Lower leg skin (tissue), 4 donors: ENCODE measurements at regions not wholly inside any gene's neighbourhood (a gene's known extent, or its start where the extent isn't known, plus 50 kb on each side); places are given as distances from the start of the nearest gene placed in this dataset.

Source experiments
- DNase-seq, 2 donors: peaks; one replicate each; pipeline ENCODE4 v3.0.0-alpha.2; 2019; ENCODE audit warnings: low spot score in 2 of 2
- H3K4me3 ChIP-seq: fragments of 200-600 bp; sonication (generic); 2 replicates; pipeline ENCODE4 v1.5.1; 2017; ENCODE audit warnings: mild to moderate bottlenecking, low read depth; ENCODE audit not compliant: poor library complexity, severe bottlenecking
- CTCF ChIP-seq, 3 donors: fragments of 450-650 bp; IDR thresholded peaks; one replicate each; pipeline ENCODE4 v1.5.1; 2016; ENCODE audit warnings: antibody characterized with exemption in 3 of 3, mild to moderate bottlenecking in 3 of 3, moderate library complexity in 2 of 3
- POLR2A ChIP-seq, 2 donors: fragments of 450-650 bp; IDR thresholded peaks; one replicate each; pipeline ENCODE4 v1.6.1; 2016 to 2017; ENCODE audit warnings: antibody characterized with exemption in 2 of 2, mild to moderate bottlenecking in 1 of 2, moderate library complexity in 1 of 2
- WGBS, 2 donors: methylation state at CpG; one replicate each; pipeline ENCODE4 v1.1.5; 2018; 5-methylcytosine and 5-hydroxymethylcytosine counted together
- intact Hi-C: fragments of 100-400 bp; cut with DNase I; formaldehyde crosslinking; loops from one replicate; pipeline ENCODE4 v1.15.0; 2023; ENCODE audit warnings: low total_unique reads

GRCh38 chr5:118551031-118551430 is 437.3 kb downstream of the DTWD2 start:
- intact Hi-C loops, result no loop called here
- TF ChIP-seq CTCF (IDR thresholded peaks at IDR 0.05) (no peak), POLR2A (IDR thresholded peaks at IDR 0.05) (no peak)
- no peak overlapping the region for H3K4me3 ChIP-seq
- DNase-seq, result no peak

- DNase-seq, result no peak
- no peak overlapping the region for H3K4me3 ChIP-seq
- WGBS, 2 donors, result 63 to 80% methylated on average over 2 of the region's 2 CpGs
- TF ChIP-seq CTCF (IDR thresholded peaks at IDR 0.05) (no peak), POLR2A (IDR thresholded peaks at IDR 0.05) (no peak)
- intact Hi-C loops, result no loop called here
Measured at GRCh38 chr5:118548761-118549720, 439.3 kb downstream of the DTWD2 start.

GRCh38 chr5:118545470-118545869 is 442.9 kb downstream of the DTWD2 start:
- DNase-seq, result no peak
- intact Hi-C loops, result no loop called here
- no peak overlapping the region for H3K4me3 ChIP-seq
- TF ChIP-seq CTCF (IDR thresholded peaks at IDR 0.05), result no peak
- no peak for TF ChIP-seq POLR2A (IDR thresholded peaks at IDR 0.05)
- 95 to 100% methylated on average over 1 of the region's 1 CpG for WGBS, 2 donors

GRCh38 chr5:118544887-118545449 is 443.4 kb downstream of the DTWD2 start:
- intact Hi-C loops, result no loop called here

GRCh38 chr5:118533923-118534322 is 454.4 kb downstream of the DTWD2 start:
- whole genome bisulfite sequencing, 2 donors, result 83 to 87% methylated on average over 2 of the region's 2 CpGs
- intact Hi-C loops, result no loop called here
- no peak for DNase-seq
- no peak overlapping the region for H3K4me3 ChIP-seq
- TF ChIP-seq CTCF (IDR thresholded peaks at IDR 0.05) (no peak), POLR2A (IDR thresholded peaks at IDR 0.05) (no peak)

More at GRCh38 chr5:118544887-118545449, 443.4 kb downstream of the DTWD2 start:
- DNase-seq, result no peak
- 59 to 60% methylated on average over 4 of the region's 4 CpGs for WGBS, 2 donors
- no peak for TF ChIP-seq CTCF (IDR thresholded peaks at IDR 0.05)
- no peak for TF ChIP-seq POLR2A (IDR thresholded peaks at IDR 0.05)
- no peak overlapping the region for H3K4me3 ChIP-seq
